H9 (cell line): ENCODE measurements at regions not wholly inside any gene's neighbourhood (a gene's known extent, or its start where the extent isn't known, plus 50 kb on each side); places are given as distances from the start of the nearest gene placed in this dataset.

Experiments used
- DNase-seq: peaks from one replicate; pipeline ENCODE4 v3.0.0-alpha.2; 2017
- H2AFZ ChIP-seq: one replicate; pipeline ENCODE4 v1.6.1; 2013; ENCODE audit warnings: mild to moderate bottlenecking, low read length, control low read depth, moderate library complexity
- H2AK5ac ChIP-seq: 2 replicates; pipeline ENCODE4 v1.6.1; 2013; ENCODE audit warnings: low read length, control low read depth, mixed read lengths; ENCODE audit not compliant: insufficient read length
- H2BK120ac ChIP-seq: one replicate; pipeline ENCODE4 v1.6.1; 2013; ENCODE audit warnings: low read depth, mild to moderate bottlenecking, low read length, control low read depth, inconsistent platforms; ENCODE audit not compliant: poor library complexity, severe bottlenecking
- H2BK12ac ChIP-seq: 2 replicates; pipeline ENCODE4 v1.6.1; 2013; ENCODE audit warnings: low read length, control low read depth, mixed read lengths, low read depth; ENCODE audit not compliant: insufficient read length
- H2BK15ac ChIP-seq: 2 replicates; pipeline ENCODE4 v1.6.1; 2013; ENCODE audit warnings: low read depth, low read length, control low read depth
- H2BK20ac ChIP-seq: one replicate; pipeline ENCODE4 v1.6.1; 2013; ENCODE audit warnings: low read depth, mild to moderate bottlenecking, low read length, control low read depth, inconsistent platforms; ENCODE audit not compliant: poor library complexity, severe bottlenecking
- H2BK5ac ChIP-seq: 2 replicates; pipeline ENCODE4 v1.6.1; 2013; ENCODE audit warnings: low read length, control low read depth, mixed read lengths; ENCODE audit not compliant: insufficient read length
- H3K14ac ChIP-seq: 2 replicates; pipeline ENCODE4 v1.6.1; 2013; ENCODE audit warnings: low read length, control low read depth; ENCODE audit not compliant: insufficient read depth
- H3K18ac ChIP-seq: 2 replicates; pipeline ENCODE4 v1.6.1; 2013; ENCODE audit warnings: low read depth, mild to moderate bottlenecking, mixed read lengths, low read length, control low read depth; ENCODE audit not compliant: insufficient read length
- H3K23ac ChIP-seq: 2 replicates; pipeline ENCODE4 v1.6.1; 2013; ENCODE audit warnings: low read length, control low read depth, mixed read lengths, low read depth; ENCODE audit not compliant: insufficient read length
- H3K23me2 ChIP-seq: 2 replicates; pipeline ENCODE4 v1.6.1; 2013; ENCODE audit warnings: low read depth, mild to moderate bottlenecking, mixed read lengths, low read length, control low read depth; ENCODE audit not compliant: insufficient read length, poor library complexity, severe bottlenecking
- H3K27ac ChIP-seq: 2 replicates; pipeline ENCODE4 v1.5.1; 2013; ENCODE audit warnings: low read length, control low read depth, mixed read lengths, low read depth; ENCODE audit not compliant: insufficient read length
- H3K27me3 ChIP-seq: 2 replicates; pipeline ENCODE4 v1.6.1; 2013; ENCODE audit warnings: low read length, control low read depth, inconsistent platforms; ENCODE audit not compliant: insufficient read depth
- H3K4ac ChIP-seq: 2 replicates; pipeline ENCODE4 v1.6.1; 2013; ENCODE audit warnings: low read depth, mild to moderate bottlenecking, control low read depth, inconsistent platforms, low read length, moderate library complexity
- H3K4me1 ChIP-seq: 2 replicates; pipeline ENCODE4 v1.6.1; 2013; ENCODE audit warnings: low read length, control low read depth, inconsistent platforms; ENCODE audit not compliant: insufficient read depth
- H3K4me2 ChIP-seq: 2 replicates; pipeline ENCODE4 v1.6.1; 2013; ENCODE audit warnings: low read length, control low read depth, mixed read lengths; ENCODE audit not compliant: insufficient read length, insufficient read depth
- H3K56ac ChIP-seq: 2 replicates; pipeline ENCODE4 v1.6.1; 2013; ENCODE audit warnings: low read depth, mild to moderate bottlenecking, mixed read lengths, low read length, control low read depth; ENCODE audit not compliant: insufficient read length
- H3K79me1 ChIP-seq: 2 replicates; pipeline ENCODE4 v1.6.1; 2013; ENCODE audit warnings: low read depth, mild to moderate bottlenecking, moderate library complexity, low read length, control low read depth, inconsistent platforms; ENCODE audit not compliant: insufficient read depth, poor library complexity, severe bottlenecking
- H3K79me2 ChIP-seq: 2 replicates; pipeline ENCODE4 v1.6.1; 2013; ENCODE audit warnings: low read length, control low read depth, inconsistent platforms; ENCODE audit not compliant: insufficient read depth
- H3K9ac ChIP-seq: 2 replicates; pipeline ENCODE4 v1.6.1; 2013; ENCODE audit warnings: low read length, control low read depth, mixed read lengths; ENCODE audit not compliant: insufficient read length; ENCODE audit errors: extremely low read depth
- H3K9me3 ChIP-seq: one replicate; pipeline ENCODE4 v1.6.1; 2013; ENCODE audit warnings: low read depth, low read length, inconsistent platforms; ENCODE audit not compliant: control insufficient read depth
- H3T11ph ChIP-seq: one replicate; pipeline ENCODE4 v1.6.1; 2013; ENCODE audit warnings: mild to moderate bottlenecking, low read length, control low read depth, inconsistent platforms
- H4K20me1 ChIP-seq: one replicate; pipeline ENCODE4 v1.6.1; 2013; ENCODE audit not compliant: control insufficient read depth, insufficient read length, insufficient read depth
- H4K5ac ChIP-seq: 2 replicates; pipeline ENCODE4 v1.6.1; 2013; ENCODE audit warnings: low read depth, mild to moderate bottlenecking, mixed read lengths, low read length, control low read depth; ENCODE audit not compliant: insufficient read length
- H4K8ac ChIP-seq: replicated peaks from 2 replicates; pipeline ENCODE4 v1.6.1; 2013; ENCODE audit warnings: low read length, control low read depth, mixed read lengths, low read depth; ENCODE audit not compliant: insufficient read length
- H4K91ac ChIP-seq: 2 replicates; pipeline ENCODE4 v1.6.1; 2013; ENCODE audit warnings: low read depth, mild to moderate bottlenecking, moderate library complexity, mixed read lengths, low read length, control low read depth; ENCODE audit not compliant: insufficient read length
- H3K27ac Mint-ChIP-seq, 3 experiments: 2 replicates in 2 of 3; 3 replicates in 1 of 3; pipeline ENCODE4 v1.8.0; 2020 to 2021; ENCODE audit warnings: mixed read lengths in 3 of 3, mild to moderate bottlenecking in 1 of 3, moderate library complexity in 1 of 3
- H3K27me3 Mint-ChIP-seq: 2 replicates; pipeline ENCODE4 v1.8.0; 2021; ENCODE audit warnings: low read depth, mild to moderate bottlenecking, moderate library complexity, mixed read lengths
- H3K36me3 Mint-ChIP-seq, 3 experiments: 2 replicates in 2 of 3; 3 replicates in 1 of 3; pipeline ENCODE4 v1.8.0; 2020 to 2021; ENCODE audit warnings: low read depth in 3 of 3, mixed read lengths in 3 of 3; ENCODE audit not compliant: insufficient read depth in 1 of 3
- H3K4me1 Mint-ChIP-seq, 2 experiments: 2 replicates each; pipeline ENCODE4 v1.8.0; 2020; ENCODE audit warnings: mixed read lengths in 2 of 2
- H3K4me3 Mint-ChIP-seq, 2 experiments: 2 replicates in 1 of 2; 3 replicates in 1 of 2; pipeline ENCODE4 v1.8.0; 2020 to 2021; ENCODE audit warnings: mild to moderate bottlenecking in 2 of 2, mixed read lengths in 2 of 2, moderate library complexity in 1 of 2
- H3K9me3 Mint-ChIP-seq, 2 experiments: 2 replicates in 1 of 2; 3 replicates in 1 of 2; pipeline ENCODE4 v1.8.0; 2020; ENCODE audit warnings: mild to moderate bottlenecking in 2 of 2, mixed read lengths in 2 of 2, moderate library complexity in 1 of 2
- CTCF ChIP-seq: fragments of 200-600 bp; sonication (generic); conservative IDR thresholded peaks from 3 replicates; pipeline ENCODE4 v1.8.0; 2021; ENCODE audit warnings: antibody characterized with exemption, mild to moderate bottlenecking
- WGBS: extraction: QIAGEN DNeasy Blood & Tissue Kit; methylation state at CpG from one replicate; pipeline ENCODE4 v1.1.7; 2013; ENCODE audit warnings: missing lambda C conversion rate, low lambda C conversion rate, mixed read lengths; ENCODE audit not compliant: insufficient read length; ENCODE audit errors: extremely low coverage; 5-methylcytosine and 5-hydroxymethylcytosine counted together

DNA sequence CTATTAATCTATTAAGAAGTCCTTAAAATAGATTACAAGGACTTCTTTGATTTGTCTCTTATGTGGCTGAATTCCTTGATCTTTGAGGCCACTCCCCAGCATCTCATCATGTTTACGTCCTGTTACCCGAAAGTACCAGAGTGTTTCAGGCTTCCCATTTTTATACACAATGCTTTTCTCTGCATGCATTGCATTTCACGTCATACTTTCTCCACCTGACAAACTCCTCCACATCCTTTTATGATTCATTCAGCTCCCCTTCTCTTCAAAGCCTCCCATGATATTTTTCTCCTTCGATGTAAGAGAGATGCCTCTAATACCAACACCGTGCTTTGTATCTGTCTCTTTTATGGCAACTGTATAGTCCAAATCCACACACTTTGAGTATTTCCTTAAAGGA is 379.0 kb upstream of the CRIM1 start:
- no peak overlapping the region for H4K8ac ChIP-seq
- H3K4me1 ChIP-seq = no peaks in the 10 kb centered on the region; the same call in 1 of the 2 replicates
- H3K4me2 ChIP-seq = no peak overlapping the region
- H3K23ac ChIP-seq = no peak overlapping the region
- Mint-ChIP-seq H3K27me3 (no peaks in the 10 kb centered on the region), H3K36me3 (no peaks in the 10 kb centered on the region; a peak in 1 of 7 replicates), H3K4me1 (peaks cover 3 to 6% of the 10 kb centered on the region in 2 experiments; a peak in 3 of 4 replicates), H3K27ac (no peak overlapping the region), H3K9me3 (no peaks in the 10 kb centered on the region), H3K4me3 (no peak overlapping the region)
- H3K79me2 ChIP-seq = no peaks in the 10 kb centered on the region
- H3K4ac ChIP-seq = no peak overlapping the region
- H3K14ac ChIP-seq = no peak overlapping the region
- H2BK12ac ChIP-seq = no peak overlapping the region
- no peak overlapping the region for H2BK20ac ChIP-seq
- no CpG with 5 or more reads among the region's 5 CpGs for WGBS
- no peak overlapping the region for H3K56ac ChIP-seq
- TF ChIP-seq CTCF = no peak
- H3K79me1 ChIP-seq = no peaks in the 10 kb centered on the region
- H3K23me2 ChIP-seq = no peaks in the 10 kb centered on the region
- H2AFZ ChIP-seq = no peak overlapping the region
- H4K91ac ChIP-seq = no peak overlapping the region
- no peak overlapping the region for H3K27ac ChIP-seq
- no peak overlapping the region for H3T11ph ChIP-seq
- no peak overlapping the region for H2BK15ac ChIP-seq
- H4K5ac ChIP-seq = no peak overlapping the region
- DNase-seq = no peak
- no peak overlapping the region for H2BK5ac ChIP-seq
- H2AK5ac ChIP-seq = no peak overlapping the region
- no peaks in the 10 kb centered on the region for H3K27me3 ChIP-seq
- H3K9me3 ChIP-seq = no peaks in the 10 kb centered on the region
- no peaks in the 10 kb centered on the region for H4K20me1 ChIP-seq
- H3K18ac ChIP-seq = no peak overlapping the region
- H2BK120ac ChIP-seq = no peak overlapping the region
- H3K9ac ChIP-seq = no peak overlapping the region
